Subcutaneous abdominal adipose tissue (tissue), 5 donors: ENCODE measurements at regions not wholly inside any gene's neighbourhood (a gene's known extent, or its start where the extent isn't known, plus 50 kb on each side); places are given as distances from the start of the nearest gene placed in this dataset.

Experiments used
- H3K27ac ChIP-seq: one replicate; pipeline ENCODE4 v1.7.0; 2013; ENCODE audit warnings: low read depth, mild to moderate bottlenecking, inconsistent platforms, low read length, moderate library complexity
- H3K27me3 ChIP-seq, 5 donors: one replicate each; pipeline ENCODE4 v1.7.0; 2013; ENCODE audit warnings: low read length in 5 of 5, inconsistent platforms in 1 of 5; ENCODE audit not compliant: control insufficient read depth in 5 of 5, insufficient read depth in 4 of 5
- H3K36me3 ChIP-seq, 5 donors: one replicate each; pipeline ENCODE4 v1.7.0; 2013; ENCODE audit warnings: low read length in 5 of 5; ENCODE audit not compliant: control insufficient read depth in 5 of 5, insufficient read depth in 5 of 5
- H3K4me1 ChIP-seq, 5 donors: one replicate each; pipeline ENCODE4 v1.7.0; 2013; ENCODE audit warnings: low read length in 5 of 5, mild to moderate bottlenecking in 3 of 5, moderate library complexity in 1 of 5; ENCODE audit not compliant: control insufficient read depth in 5 of 5, insufficient read depth in 5 of 5
- H3K4me3 ChIP-seq, 5 donors: one replicate each; pipeline ENCODE4 v1.7.0; 2013; ENCODE audit warnings: low read length in 5 of 5, low read depth in 1 of 5
- H3K9ac ChIP-seq, 5 donors: one replicate each; pipeline ENCODE4 v1.7.0; 2013; ENCODE audit warnings: low read length in 5 of 5, mild to moderate bottlenecking in 4 of 5, moderate library complexity in 3 of 5
- H3K9me3 ChIP-seq, 5 donors: one replicate each; pipeline ENCODE4 v1.7.0; 2013; ENCODE audit warnings: low read length in 5 of 5; ENCODE audit not compliant: control insufficient read depth in 5 of 5
- donor health status: healthy.
- donor health status: healthy.
- donor health status: healthy.
- donor health status: healthy.
- donor health status: healthy.

DNA sequence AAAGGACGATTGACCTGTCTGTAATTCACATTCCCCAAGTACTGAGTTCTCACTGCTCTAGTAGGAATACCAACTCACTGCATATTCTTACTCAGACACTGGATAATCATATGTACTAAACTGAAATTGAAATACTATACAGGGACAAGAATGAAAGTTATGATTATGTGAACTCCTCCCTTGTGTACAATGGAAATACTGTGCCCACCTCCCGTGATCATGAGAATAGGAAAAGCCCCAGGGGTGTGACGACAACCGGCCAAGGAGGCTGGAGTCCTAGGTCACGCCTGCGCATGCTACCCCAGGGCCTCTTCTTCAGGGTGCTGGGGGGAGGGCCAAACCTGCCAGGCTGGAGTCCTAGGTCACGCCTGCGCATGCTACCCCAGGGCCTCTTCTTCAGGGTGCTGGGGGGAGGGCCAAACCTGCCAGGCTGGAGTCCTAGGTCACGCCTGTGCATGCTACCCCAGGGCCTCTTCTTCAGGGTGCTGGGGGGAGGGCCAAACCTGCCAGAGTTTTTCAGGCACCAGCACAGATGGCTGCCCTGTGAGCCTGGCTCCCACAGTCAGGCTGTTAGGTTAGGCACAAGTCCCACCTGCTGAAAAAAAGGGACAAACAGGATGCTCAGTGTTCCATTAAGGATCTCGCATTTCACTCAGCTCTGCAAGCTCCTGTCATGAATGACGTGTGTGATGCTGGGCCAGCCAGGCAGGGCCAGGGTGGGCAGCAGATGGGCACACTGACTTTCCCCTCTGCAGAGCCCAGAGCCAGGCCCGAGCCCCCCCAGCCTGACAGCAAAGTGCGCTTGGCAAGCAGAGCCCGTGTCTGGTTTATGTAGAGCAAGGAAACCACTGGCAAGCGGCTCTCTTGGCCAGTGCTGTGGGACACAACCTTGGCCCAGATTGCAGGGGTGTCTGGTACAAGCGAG, 107.7 kb downstream of the FOXF2 start:
- Histone ChIP-seq H3K9ac (no peak overlapping the region), H3K9me3 (peaks cover 2 to 13% (median 5%) of the 10 kb centered on the region in 5 donors), H3K27ac (no peak overlapping the region), H3K27me3 (peaks cover 0 to 7% (median 2%) of the 10 kb centered on the region in 5 donors), H3K4me1 (no peaks in the 10 kb centered on the region), H3K4me3 (no peak overlapping the region), H3K36me3 (no peaks in the 10 kb centered on the region)

DNA sequence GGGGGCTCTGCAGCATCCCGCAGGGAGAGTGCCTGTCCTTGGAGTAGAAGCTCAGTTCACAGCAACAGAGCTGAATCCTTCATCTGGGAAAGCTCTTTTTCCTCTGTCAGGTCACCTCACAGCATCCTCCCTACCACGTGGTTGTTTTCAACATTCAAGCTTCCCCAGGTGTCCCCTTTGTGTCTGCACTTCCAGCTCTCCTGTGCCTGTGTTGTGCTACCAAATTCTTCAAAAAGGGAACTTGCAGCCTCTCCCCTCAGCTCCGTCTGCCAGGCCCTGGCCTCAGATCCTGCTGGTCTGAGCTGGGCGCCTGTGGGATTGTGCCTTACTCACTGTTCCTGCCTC, 108.4 kb downstream of the FOXF2 start:
- Histone ChIP-seq H3K9ac (no peak overlapping the region), H3K36me3 (no peaks in the 10 kb centered on the region), H3K4me3 (no peak overlapping the region), H3K27me3 (peaks cover 0 to 7% (median 2%) of the 10 kb centered on the region in 5 donors), H3K9me3 (peaks cover 2 to 13% (median 5%) of the 10 kb centered on the region in 5 donors), H3K27ac (no peak overlapping the region), H3K4me1 (no peaks in the 10 kb centered on the region)

DNA sequence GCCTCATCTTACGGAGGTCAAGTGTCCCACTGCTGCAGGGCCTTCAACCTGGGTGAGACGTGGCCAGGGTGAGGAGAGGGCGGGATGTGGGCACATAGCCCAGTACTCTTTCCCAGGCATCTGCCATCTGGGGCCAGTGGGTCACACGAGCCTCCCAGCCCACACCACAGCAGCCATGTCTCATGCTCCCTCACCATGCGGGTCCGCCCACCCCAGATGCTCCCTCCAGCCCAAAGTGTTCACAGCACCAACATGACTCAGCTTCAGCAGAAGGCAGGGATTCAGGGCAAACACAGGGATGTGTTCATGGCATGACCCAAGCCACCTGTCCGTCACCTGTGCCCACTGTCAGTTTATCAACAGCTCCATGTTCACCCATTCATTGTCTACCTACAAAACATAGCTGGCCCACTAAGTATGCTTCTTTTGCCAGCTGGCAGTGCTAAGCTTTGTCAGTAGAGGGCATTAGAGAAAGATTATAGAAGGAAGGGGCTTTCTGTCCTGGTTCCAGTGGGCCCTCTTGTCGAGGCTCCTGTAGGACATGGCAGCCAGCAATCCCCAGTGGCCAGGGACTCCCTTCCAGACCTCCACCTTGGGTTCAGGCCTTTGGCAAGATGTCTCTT, 109.2 kb downstream of the FOXF2 start:
- H3K27ac ChIP-seq = no peak overlapping the region

DNA sequence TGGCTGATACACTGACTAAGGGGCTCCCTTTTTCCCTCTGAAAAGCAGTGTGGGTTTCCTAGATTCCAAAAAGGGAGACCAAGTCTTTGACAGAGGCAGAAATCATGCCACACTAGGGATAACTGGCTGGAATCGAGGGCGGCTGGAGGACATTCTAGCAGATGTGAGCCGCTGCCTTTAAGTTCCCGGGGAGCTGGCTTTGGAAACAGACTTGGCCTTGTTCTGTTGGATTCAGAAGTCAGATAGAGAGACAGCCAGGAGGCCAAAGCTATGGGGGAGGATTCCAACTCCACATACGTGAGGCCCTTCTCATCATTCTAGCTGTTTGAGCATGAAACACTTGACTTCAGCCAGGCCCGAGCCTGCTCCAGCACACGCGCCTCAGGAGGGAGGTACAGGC, 109.9 kb upstream of the FOXC1 start:
- Histone ChIP-seq H3K27ac (no peak overlapping the region), H3K36me3 (no peaks in the 10 kb centered on the region), H3K9me3 (peaks cover 2 to 13% (median 5%) of the 10 kb centered on the region in 5 donors), H3K9ac (no peak overlapping the region), H3K4me3 (no peak overlapping the region), H3K4me1 (peaks cover 0 to 5% (median 0%) of the 10 kb centered on the region in 5 donors), H3K27me3 (peaks cover 0 to 7% (median 2%) of the 10 kb centered on the region in 5 donors)

More for the DNA sequence above, 109.2 kb downstream of the FOXF2 start:
- no peak overlapping the region for H3K4me3 ChIP-seq
- no peaks in the 10 kb centered on the region for H3K36me3 ChIP-seq
- H3K9ac ChIP-seq = no peak overlapping the region
- H3K9me3 ChIP-seq = peaks cover 2 to 13% (median 5%) of the 10 kb centered on the region in 5 donors
- peaks cover 0 to 7% (median 2%) of the 10 kb centered on the region in 5 donors for H3K27me3 ChIP-seq
- no peaks in the 10 kb centered on the region for H3K4me1 ChIP-seq

DNA sequence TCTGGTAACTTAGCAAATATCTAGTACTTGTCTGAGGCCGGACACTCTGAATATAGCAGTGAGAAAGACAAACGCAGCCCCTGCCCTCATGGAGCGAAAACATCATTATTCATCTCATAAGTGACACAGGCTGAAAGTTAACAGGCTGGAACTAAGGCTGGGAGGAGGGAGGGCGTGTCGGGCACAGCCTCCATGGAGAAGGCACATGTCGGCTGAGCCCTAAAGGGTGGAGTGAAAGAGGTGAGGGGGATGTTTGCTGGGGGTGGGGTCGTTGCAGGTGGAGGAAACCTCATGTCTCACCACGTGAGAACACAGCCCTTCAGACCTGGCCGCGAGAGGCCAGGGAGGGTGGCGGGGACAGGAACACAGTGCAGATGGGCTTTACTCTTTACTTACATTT, 108.8 kb upstream of the FOXC1 start:
- Histone ChIP-seq H3K27me3 (peaks cover 0 to 12% (median 3%) of the 10 kb centered on the region in 5 donors), H3K9me3 (peaks cover 0 to 9% (median 2%) of the 10 kb centered on the region in 5 donors), H3K9ac (no peak overlapping the region), H3K4me1 (peaks cover 0 to 5% (median 0%) of the 10 kb centered on the region in 5 donors), H3K4me3 (no peak overlapping the region), H3K36me3 (no peaks in the 10 kb centered on the region), H3K27ac (no peak overlapping the region)

GRCh38 chr6:1502041-1502440, 107.7 kb upstream of the FOXC1 start:
- no peaks in the 10 kb centered on the region for H3K36me3 ChIP-seq
- H3K9ac ChIP-seq = no peak overlapping the region
- H3K9me3 ChIP-seq = no peaks in the 10 kb centered on the region
- H3K4me1 ChIP-seq = peaks cover 0 to 5% (median 0%) of the 10 kb centered on the region in 5 donors
- peaks cover 0 to 12% (median 3%) of the 10 kb centered on the region in 5 donors for H3K27me3 ChIP-seq
- no peak overlapping the region for H3K27ac ChIP-seq
- no peak overlapping the region for H3K4me3 ChIP-seq

DNA sequence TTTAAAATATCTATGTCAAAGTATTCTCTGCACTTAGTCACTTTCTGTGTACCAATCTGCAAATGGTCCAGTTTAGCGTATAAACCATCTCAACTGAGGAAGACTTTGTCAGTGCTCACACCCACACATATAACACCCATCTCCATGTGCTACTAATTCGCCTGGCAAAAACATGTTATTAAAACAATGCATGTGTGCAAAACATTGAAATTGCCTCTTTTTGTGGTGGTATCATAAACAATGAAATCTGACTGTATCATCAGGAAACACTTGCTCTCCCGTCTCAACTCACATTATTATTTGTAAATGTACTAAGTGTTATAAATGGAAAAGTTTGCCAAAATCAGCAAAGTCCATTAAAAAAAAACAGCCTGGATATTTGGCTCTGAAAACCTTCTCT, 105.9 kb upstream of the FOXC1 start:
- H3K9me3 ChIP-seq = no peaks in the 10 kb centered on the region
- no peak overlapping the region for H3K9ac ChIP-seq
- no peak overlapping the region for H3K4me3 ChIP-seq
- no peaks in the 10 kb centered on the region for H3K36me3 ChIP-seq
- peaks cover 0 to 5% (median 0%) of the 10 kb centered on the region in 5 donors for H3K4me1 ChIP-seq
- no peak overlapping the region for H3K27ac ChIP-seq
- H3K27me3 ChIP-seq = peaks cover 0 to 5% (median 3%) of the 10 kb centered on the region in 5 donors

GRCh38 chr6:1504465-1504864, 105.2 kb upstream of the FOXC1 start:
- H3K9ac ChIP-seq = no peak overlapping the region
- H3K36me3 ChIP-seq = no peaks in the 10 kb centered on the region
- no peak overlapping the region for H3K27ac ChIP-seq
- peaks cover 0 to 5% (median 3%) of the 10 kb centered on the region in 5 donors for H3K27me3 ChIP-seq
- no peak overlapping the region for H3K4me3 ChIP-seq
- H3K4me1 ChIP-seq = peaks cover 0 to 5% (median 0%) of the 10 kb centered on the region in 5 donors
- no peaks in the 10 kb centered on the region for H3K9me3 ChIP-seq

DNA sequence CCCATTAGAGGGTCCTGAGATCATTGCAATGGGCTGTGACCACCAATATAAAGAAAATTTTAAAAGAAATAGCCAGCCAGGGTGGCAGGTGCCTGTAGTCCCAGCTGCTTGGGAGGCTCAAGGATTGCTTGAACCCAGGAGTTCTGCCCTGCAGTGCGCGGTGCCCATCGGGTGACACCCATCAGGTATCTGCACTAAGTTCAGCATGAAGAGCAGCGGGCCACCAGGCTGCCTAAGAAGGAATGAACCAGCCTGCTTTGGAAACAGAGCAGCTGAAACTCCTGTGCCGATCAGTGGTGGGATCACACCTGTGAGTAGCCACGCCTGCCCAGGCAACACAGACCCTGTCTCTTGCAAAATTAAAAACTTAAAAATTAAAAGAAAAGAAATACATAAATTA, 102.5 kb upstream of the FOXC1 start:
- Histone ChIP-seq H3K27me3 (peaks cover 0 to 14% (median 8%) of the 10 kb centered on the region in 5 donors), H3K9me3 (peaks cover 0 to 3% (median 0%) of the 10 kb centered on the region in 5 donors), H3K4me1 (peaks cover 0 to 5% (median 0%) of the 10 kb centered on the region in 5 donors), H3K36me3 (no peaks in the 10 kb centered on the region), H3K9ac (no peak overlapping the region), H3K27ac (no peak overlapping the region), H3K4me3 (no peak overlapping the region)

DNA sequence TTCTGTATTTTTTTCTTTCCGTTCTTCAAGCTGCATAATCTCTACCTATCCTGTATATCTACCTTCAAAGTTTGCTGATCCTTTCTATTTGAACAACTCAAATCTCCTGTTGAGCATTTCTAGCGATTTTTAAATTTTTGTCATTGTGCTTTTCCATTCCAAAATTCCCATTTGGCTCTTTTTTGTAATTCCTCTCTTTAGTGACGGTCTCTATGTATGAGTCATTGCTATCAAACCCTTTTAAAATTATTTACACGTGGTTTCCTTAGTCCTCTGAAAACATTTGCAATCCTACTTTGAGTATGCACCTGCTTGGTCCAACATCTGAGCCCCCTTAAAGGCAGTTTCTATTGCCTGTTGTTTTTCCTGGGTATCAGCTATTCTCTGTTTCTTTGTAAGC, 100.5 kb upstream of the FOXC1 start:
- Histone ChIP-seq H3K27ac (no peak overlapping the region), H3K9me3 (peaks cover 0 to 3% (median 0%) of the 10 kb centered on the region in 5 donors), H3K36me3 (no peaks in the 10 kb centered on the region)

More for the DNA sequence above, 100.5 kb upstream of the FOXC1 start:
- peaks cover 0 to 16% (median 8%) of the 10 kb centered on the region in 5 donors for H3K27me3 ChIP-seq
- H3K4me1 ChIP-seq = peaks cover 0 to 3% (median 0%) of the 10 kb centered on the region in 5 donors
- H3K4me3 ChIP-seq = no peak overlapping the region
- no peak overlapping the region for H3K9ac ChIP-seq
